ENCODE measurements at regions not wholly inside any gene's neighbourhood (a gene's known extent, or its start where the extent isn't known, plus 50 kb on each side); places are given as distances from the start of the nearest gene placed in this dataset.
"Not testable (repeated sequence)": the region's sequence is repeated elsewhere in the genome, so short reads cannot be mapped to it uniquely, and the experiment has no call there.

DNA sequence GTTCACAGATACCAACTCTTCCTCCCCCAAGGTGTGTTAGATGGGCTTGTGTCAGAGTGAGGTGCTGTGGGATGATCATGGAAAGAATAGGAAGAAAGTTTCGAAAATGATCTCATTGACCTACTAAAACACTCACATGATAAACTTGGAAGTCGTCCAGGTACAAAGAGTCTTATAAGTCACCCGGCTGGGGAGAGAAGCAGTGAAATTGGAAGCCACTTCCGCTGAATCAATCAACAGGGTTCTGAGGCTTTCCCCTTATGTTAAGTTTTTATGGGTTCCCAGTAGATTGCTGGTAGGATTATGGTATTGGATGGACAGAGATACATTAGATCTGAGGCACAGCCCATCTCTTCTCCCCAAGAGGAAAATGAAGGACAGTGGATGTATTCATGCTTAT is 218.8 kb upstream of the MSX2 start:
- Mint-ChIP-seq H3K27ac (no peak overlapping the region), H3K4me1 (ENCODE audit: low read depth) (no peaks in the 10 kb centered on the region), H3K27me3 (ENCODE audit: insufficient read depth) (peaks cover 2% of the 10 kb centered on the region; the same call in 1 of the 2 replicates), H3K9me3 (peaks cover 67% of the 10 kb centered on the region), H3K4me3 (no peak overlapping the region), H3K36me3 (ENCODE audit: low read depth) (peaks cover 12% of the 10 kb centered on the region; the same call in 1 of the 2 replicates)
- TF ChIP-seq, protein P1, sequence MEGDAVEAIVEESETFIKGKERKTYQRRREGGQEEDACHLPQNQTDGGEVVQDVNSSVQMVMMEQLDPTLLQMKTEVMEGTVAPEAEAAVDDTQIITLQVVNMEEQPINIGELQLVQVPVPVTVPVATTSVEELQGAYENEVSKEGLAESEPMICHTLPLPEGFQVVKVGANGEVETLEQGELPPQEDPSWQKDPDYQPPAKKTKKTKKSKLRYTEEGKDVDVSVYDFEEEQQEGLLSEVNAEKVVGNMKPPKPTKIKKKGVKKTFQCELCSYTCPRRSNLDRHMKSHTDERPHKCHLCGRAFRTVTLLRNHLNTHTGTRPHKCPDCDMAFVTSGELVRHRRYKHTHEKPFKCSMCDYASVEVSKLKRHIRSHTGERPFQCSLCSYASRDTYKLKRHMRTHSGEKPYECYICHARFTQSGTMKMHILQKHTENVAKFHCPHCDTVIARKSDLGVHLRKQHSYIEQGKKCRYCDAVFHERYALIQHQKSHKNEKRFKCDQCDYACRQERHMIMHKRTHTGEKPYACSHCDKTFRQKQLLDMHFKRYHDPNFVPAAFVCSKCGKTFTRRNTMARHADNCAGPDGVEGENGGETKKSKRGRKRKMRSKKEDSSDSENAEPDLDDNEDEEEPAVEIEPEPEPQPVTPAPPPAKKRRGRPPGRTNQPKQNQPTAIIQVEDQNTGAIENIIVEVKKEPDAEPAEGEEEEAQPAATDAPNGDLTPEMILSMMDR (IDR thresholded peaks at IDR 0.05): no peak
- DNase-seq: no peak

GRCh38 chr5:174510782-174511453 is 213.5 kb upstream of the MSX2 start:
- H3K27ac Mint-ChIP-seq; H3K27me3 Mint-ChIP-seq (ENCODE audit: insufficient read depth); H3K4me3 Mint-ChIP-seq; DNase-seq; H3K4me1 Mint-ChIP-seq (ENCODE audit: low read depth); H3K36me3 Mint-ChIP-seq (ENCODE audit: low read depth): not testable (repeated sequence)
- H3K9me3 Mint-ChIP-seq: peaks cover 57% of the 10 kb centered on the region

DNA sequence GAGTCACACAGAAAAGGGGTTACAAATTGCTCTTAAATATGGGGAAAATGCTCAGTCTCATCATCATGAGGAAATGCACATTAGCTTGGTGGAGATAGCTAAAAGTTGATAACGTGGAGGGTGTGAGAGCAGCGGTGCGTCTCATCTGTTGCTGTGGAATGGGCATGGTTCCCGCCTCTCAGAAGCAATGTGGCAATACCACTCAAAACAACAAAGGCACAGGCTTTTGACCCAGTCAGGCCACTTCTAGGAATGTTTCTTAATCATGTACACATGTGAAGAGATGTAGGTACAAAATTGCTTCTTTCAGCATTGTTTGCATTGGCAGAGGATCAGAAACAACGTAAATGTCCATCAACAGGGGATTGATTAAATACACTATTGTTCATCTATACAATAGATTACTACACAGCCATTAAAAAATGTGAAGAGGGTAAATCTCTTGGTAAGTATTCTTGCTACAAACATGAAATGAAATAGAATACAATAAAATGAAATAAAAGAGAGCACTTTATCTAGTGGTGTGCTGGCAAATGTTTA is 212.6 kb upstream of the MSX2 start:
- Mint-ChIP-seq H3K27me3 (ENCODE audit: insufficient read depth) (no peaks in the 10 kb centered on the region), H3K36me3 (ENCODE audit: low read depth) (0 out of 2 replicates have a peak, but pooled peaks cover 5% of the 10 kb centered on the region), H3K27ac (no peak overlapping the region), H3K4me3 (no peak overlapping the region), H3K9me3 (peaks cover 57% of the 10 kb centered on the region), H3K4me1 (ENCODE audit: low read depth) (no peaks in the 10 kb centered on the region)
- no peak for DNase-seq
- TF ChIP-seq, protein P1 (IDR thresholded peaks at IDR 0.05): no peak

- 0 out of 2 replicates have a peak, but pooled peaks cover 5% of the 10 kb centered on the region for H3K36me3 Mint-ChIP-seq (ENCODE audit: low read depth)
- H3K27me3 Mint-ChIP-seq (ENCODE audit: insufficient read depth): no peaks in the 10 kb centered on the region
- H3K4me3 Mint-ChIP-seq: no peak overlapping the region
- H3K9me3 Mint-ChIP-seq: peaks cover 46% of the 10 kb centered on the region
- H3K4me1 Mint-ChIP-seq (ENCODE audit: low read depth): no peaks in the 10 kb centered on the region
- H3K27ac Mint-ChIP-seq: no peak overlapping the region
- DNase-seq: no peak
- TF ChIP-seq, protein P1 (IDR thresholded peaks at IDR 0.05): no peak
Observed at GRCh38 chr5:174514325-174514724, 210.1 kb upstream of the MSX2 start.

- Mint-ChIP-seq H3K36me3 (ENCODE audit: low read depth) (0 out of 2 replicates have a peak, but pooled peaks cover 5% of the 10 kb centered on the region), H3K27ac (no peak overlapping the region), H3K4me3 (no peak overlapping the region), H3K4me1 (ENCODE audit: low read depth) (no peaks in the 10 kb centered on the region), H3K9me3 (peaks cover 51% of the 10 kb centered on the region), H3K27me3 (ENCODE audit: insufficient read depth) (no peaks in the 10 kb centered on the region)
- TF ChIP-seq, protein P1 (IDR thresholded peaks at IDR 0.05): no peak
- no peak for DNase-seq
Observed at GRCh38 chr5:174514983-174515394, 209.4 kb upstream of the MSX2 start.

- H3K27me3 Mint-ChIP-seq (ENCODE audit: insufficient read depth): no peaks in the 10 kb centered on the region
- TF ChIP-seq, protein P1 (IDR thresholded peaks at IDR 0.05): no peak
- H3K36me3 Mint-ChIP-seq (ENCODE audit: low read depth): no peaks in the 10 kb centered on the region
Observed at GRCh38 chr5:174516741-174517140, 207.6 kb upstream of the MSX2 start.

More at GRCh38 chr5:174516741-174517140, 207.6 kb upstream of the MSX2 start:
- Mint-ChIP-seq H3K9me3 (peaks cover 43% of the 10 kb centered on the region), H3K27ac (no peak overlapping the region), H3K4me3 (no peak overlapping the region), H3K4me1 (ENCODE audit: low read depth) (no peaks in the 10 kb centered on the region)
- no peak for DNase-seq
